CD14-positive monocyte (primary cell): ENCODE measurements at regions not wholly inside any gene's neighbourhood (a gene's known extent, or its start where the extent isn't known, plus 50 kb on each side); places are given as distances from the start of the nearest gene placed in this dataset.
A peak's percentile ranks its signal among the peaks of the same experiment; 100 is the strongest.

Source experiments
- DNase-seq, 3 donors: peaks; one replicate each; pipeline ENCODE4 v3.0.0-alpha.2; 2011 to 2022
- H2AFZ ChIP-seq: 2 replicates; pipeline ENCODE4 v1.6.0; 2012; ENCODE audit warnings: mild to moderate bottlenecking, low read depth, low read length, inconsistent platforms; ENCODE audit not compliant: insufficient read depth, poor library complexity, severe bottlenecking
- H3K27ac ChIP-seq, 2 donors: 1 replicate in 1 of 2; 2 replicates in 1 of 2; pipeline ENCODE4 v1.5.1; 2012 to 2013; ENCODE audit warnings: low read length in 2 of 2, control low read depth in 1 of 2, inconsistent platforms in 1 of 2, low read depth in 1 of 2, mild to moderate bottlenecking in 1 of 2
- H3K27me3 ChIP-seq, 2 donors: one replicate each; pipeline versions ENCODE4 v1.6.0 to v1.6.1; 2011 to 2013; ENCODE audit warnings: low read length in 2 of 2; ENCODE audit not compliant: control insufficient read depth in 2 of 2, insufficient read depth in 2 of 2
- H3K36me3 ChIP-seq, 2 donors: replicated peaks in 1 of 2; 1 replicate in 1 of 2; 2 replicates in 1 of 2; pipeline versions ENCODE4 v1.5.1 to v1.6.1; 2012 to 2013; ENCODE audit warnings: low read length in 2 of 2, control low read depth in 1 of 2, inconsistent platforms in 1 of 2, mild to moderate bottlenecking in 1 of 2; ENCODE audit not compliant: insufficient read depth in 2 of 2, control insufficient read depth in 1 of 2
- H3K4me1 ChIP-seq, 2 donors: 1 replicate in 1 of 2; 2 replicates in 1 of 2; pipeline versions ENCODE4 v1.5.1 to v1.6.1; 2012 to 2013; ENCODE audit warnings: low read length in 2 of 2, control low read depth in 1 of 2, inconsistent platforms in 1 of 2, mild to moderate bottlenecking in 1 of 2, moderate library complexity in 1 of 2; ENCODE audit not compliant: insufficient read depth in 2 of 2, control insufficient read depth in 1 of 2
- H3K4me2 ChIP-seq: replicated peaks from 2 replicates; pipeline ENCODE3; 2012; ENCODE audit warnings: low read length, moderate library complexity, mild to moderate bottlenecking; ENCODE audit not compliant: poor library complexity, severe bottlenecking; ENCODE audit errors: extremely low read depth
- H3K4me3 ChIP-seq, 3 experiments: fragments of 200-600 bp in 1 of 3; sonication (generic) in 1 of 3; replicated peaks in 1 of 3; 1 replicate in 2 of 3; 2 replicates in 1 of 3; pipeline ENCODE4 v1.5.1; 2011 to 2013; ENCODE audit warnings: low read length in 3 of 3, mild to moderate bottlenecking in 3 of 3, control low read depth in 2 of 3, low read depth in 2 of 3, inconsistent platforms in 1 of 3, moderate library complexity in 1 of 3
- H3K79me2 ChIP-seq: 2 replicates; pipeline ENCODE4 v1.6.0; 2012; ENCODE audit warnings: mild to moderate bottlenecking, control low read depth, inconsistent platforms, low read length, moderate library complexity; ENCODE audit not compliant: insufficient read depth
- H3K9ac ChIP-seq: 2 replicates; pipeline ENCODE4 v1.6.0; 2017; ENCODE audit warnings: low read length, mild to moderate bottlenecking; ENCODE audit not compliant: insufficient read depth, poor library complexity, severe bottlenecking
- H3K9me3 ChIP-seq, 2 donors: replicated peaks in 1 of 2; 1 replicate in 1 of 2; 2 replicates in 1 of 2; pipeline versions ENCODE4 v1.5.1 to v1.6.1; 2012 to 2013; ENCODE audit warnings: low read length in 2 of 2, control low read depth in 1 of 2; ENCODE audit not compliant: control insufficient read depth in 1 of 2, insufficient read depth in 1 of 2
- H4K20me1 ChIP-seq: 2 replicates; pipeline ENCODE4 v1.6.0; 2012; ENCODE audit warnings: mild to moderate bottlenecking, low read length, control low read depth, moderate library complexity; ENCODE audit not compliant: insufficient read depth
- H3K27ac Mint-ChIP-seq, 7 donors: one replicate each; pipeline ENCODE4 v1.8.0; 2020; ENCODE audit warnings: mild to moderate bottlenecking in 7 of 7, mixed read lengths in 7 of 7, moderate library complexity in 6 of 7, inconsistent platforms in 2 of 7
- H3K27me3 Mint-ChIP-seq, 3 donors: one replicate each; pipeline ENCODE4 v1.8.0; 2021 to 2022; ENCODE audit warnings: low read depth in 3 of 3, mild to moderate bottlenecking in 3 of 3, mixed read lengths in 3 of 3, moderate library complexity in 3 of 3, inconsistent platforms in 1 of 3
- H3K36me3 Mint-ChIP-seq, 2 donors: one replicate each; pipeline ENCODE4 v1.8.0; 2020; ENCODE audit warnings: mixed read lengths in 2 of 2, inconsistent platforms in 1 of 2, mild to moderate bottlenecking in 1 of 2
- H3K4me1 Mint-ChIP-seq: one replicate; pipeline ENCODE4 v1.8.0; 2020; ENCODE audit warnings: mild to moderate bottlenecking, mixed read lengths
- H3K4me3 Mint-ChIP-seq, 2 donors: one replicate each; pipeline ENCODE4 v1.8.0; 2020; ENCODE audit warnings: mild to moderate bottlenecking in 2 of 2, mixed read lengths in 2 of 2, moderate library complexity in 1 of 2
- H3K9me3 Mint-ChIP-seq, 7 donors: one replicate each; pipeline ENCODE4 v1.8.0; 2020 to 2022; ENCODE audit warnings: mixed read lengths in 7 of 7, mild to moderate bottlenecking in 6 of 7, moderate library complexity in 6 of 7, inconsistent platforms in 2 of 7
- WGBS: methylation state at CpG from one replicate; pipeline ENCODE4 v1.1.5; 2013; ENCODE audit warnings: missing lambda C conversion rate; ENCODE audit not compliant: insufficient coverage; 5-methylcytosine and 5-hydroxymethylcytosine counted together
- intact Hi-C, 2 donors: fragments of 100-400 bp; cut with micrococcal nuclease; formaldehyde crosslinking; loops; one replicate each; pipeline versions ENCODE4 v1.15.0 to v1.15.1; 2023
- TF ChIP-seq, protein P1 (sequence below): fragments of 200-600 bp; IDR thresholded peaks from one replicate; pipeline ENCODE4 v1.8.0; 2022; ENCODE audit warnings: antibody characterized with exemption, mild to moderate bottlenecking

DNA sequence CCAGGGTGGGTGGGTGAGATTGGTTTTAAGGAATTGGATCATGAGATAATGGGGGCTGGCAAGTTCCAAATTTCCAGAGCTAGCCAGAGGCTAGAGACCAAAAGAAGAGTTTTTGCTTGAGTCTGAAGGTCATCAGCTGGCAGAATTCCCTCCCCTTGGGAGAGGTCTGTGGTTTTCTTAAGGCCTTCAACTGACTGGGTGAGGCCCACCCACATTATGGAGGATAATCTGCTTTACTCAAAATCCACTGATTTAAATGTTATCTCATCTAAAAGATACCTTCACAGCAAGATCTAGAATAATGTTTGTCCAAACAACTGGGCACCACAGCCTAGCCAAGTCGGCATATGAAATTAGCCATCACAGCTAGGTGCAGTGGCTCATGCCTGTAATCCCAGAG is 156.4 kb downstream of the URB2 start:
- intact Hi-C loops = no loop called here
- WGBS = 100% methylated on average over 1 of the region's 1 CpG
- H3K36me3 ChIP-seq = no peaks in the 10 kb centered on the region
- H3K4me3 ChIP-seq = no peak overlapping the region
- Mint-ChIP-seq H3K27me3 (peaks cover 0 to 2% (median 0%) of the 10 kb centered on the region in 3 donors), H3K4me1 (no peaks in the 10 kb centered on the region), H3K36me3 (no peaks in the 10 kb centered on the region), H3K4me3 (no peak overlapping the region), H3K9me3 (peaks cover 2 to 15% (median 6%) of the 10 kb centered on the region in 7 donors), H3K27ac (peak overlapping the region in 1 of 7 donors; percentile 12)
- H3K4me2 ChIP-seq = no peak overlapping the region
- no peaks in the 10 kb centered on the region for H3K79me2 ChIP-seq
- H2AFZ ChIP-seq = no peak overlapping the region
- H3K4me1 ChIP-seq = no peaks in the 10 kb centered on the region
- H3K27ac ChIP-seq = no peak overlapping the region
- no peaks in the 10 kb centered on the region for H3K27me3 ChIP-seq
- H3K9ac ChIP-seq = no peak overlapping the region
- TF ChIP-seq, protein P1, sequence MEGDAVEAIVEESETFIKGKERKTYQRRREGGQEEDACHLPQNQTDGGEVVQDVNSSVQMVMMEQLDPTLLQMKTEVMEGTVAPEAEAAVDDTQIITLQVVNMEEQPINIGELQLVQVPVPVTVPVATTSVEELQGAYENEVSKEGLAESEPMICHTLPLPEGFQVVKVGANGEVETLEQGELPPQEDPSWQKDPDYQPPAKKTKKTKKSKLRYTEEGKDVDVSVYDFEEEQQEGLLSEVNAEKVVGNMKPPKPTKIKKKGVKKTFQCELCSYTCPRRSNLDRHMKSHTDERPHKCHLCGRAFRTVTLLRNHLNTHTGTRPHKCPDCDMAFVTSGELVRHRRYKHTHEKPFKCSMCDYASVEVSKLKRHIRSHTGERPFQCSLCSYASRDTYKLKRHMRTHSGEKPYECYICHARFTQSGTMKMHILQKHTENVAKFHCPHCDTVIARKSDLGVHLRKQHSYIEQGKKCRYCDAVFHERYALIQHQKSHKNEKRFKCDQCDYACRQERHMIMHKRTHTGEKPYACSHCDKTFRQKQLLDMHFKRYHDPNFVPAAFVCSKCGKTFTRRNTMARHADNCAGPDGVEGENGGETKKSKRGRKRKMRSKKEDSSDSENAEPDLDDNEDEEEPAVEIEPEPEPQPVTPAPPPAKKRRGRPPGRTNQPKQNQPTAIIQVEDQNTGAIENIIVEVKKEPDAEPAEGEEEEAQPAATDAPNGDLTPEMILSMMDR = no peak
- no peaks in the 10 kb centered on the region for H4K20me1 ChIP-seq
- no peak for DNase-seq
- no peaks in the 10 kb centered on the region for H3K9me3 ChIP-seq

- peaks cover 0 to 9% of the 10 kb centered on the region in 2 donors for H3K9me3 ChIP-seq
- H3K79me2 ChIP-seq = no peaks in the 10 kb centered on the region
- no peaks in the 10 kb centered on the region for H4K20me1 ChIP-seq
- no peak overlapping the region for H3K4me2 ChIP-seq
- H3K27ac Mint-ChIP-seq = no peak overlapping the region
- H3K27me3 Mint-ChIP-seq = peaks cover 0 to 2% (median 0%) of the 10 kb centered on the region in 3 donors
- no peaks in the 10 kb centered on the region for H3K27me3 ChIP-seq
- H3K36me3 Mint-ChIP-seq = no peaks in the 10 kb centered on the region
- WGBS = 100% methylated on average over 1 of the region's 1 CpG
- H3K9me3 Mint-ChIP-seq = peaks cover 6 to 23% (median 15%) of the 10 kb centered on the region in 7 donors
- no peak overlapping the region for H3K9ac ChIP-seq
- H3K4me1 Mint-ChIP-seq = no peaks in the 10 kb centered on the region
- H3K36me3 ChIP-seq = no peaks in the 10 kb centered on the region
- DNase-seq = no peak
- H3K4me3 Mint-ChIP-seq = no peak overlapping the region
- H3K27ac ChIP-seq = no peak overlapping the region
- TF ChIP-seq, protein P1 = no peak
- H2AFZ ChIP-seq = no peak overlapping the region
- no peaks in the 10 kb centered on the region for H3K4me1 ChIP-seq
- H3K4me3 ChIP-seq = no peak overlapping the region
- intact Hi-C loops = no loop called here
Observed at GRCh38 chr1:229784834-229785233, 158.8 kb downstream of the URB2 start.
